Hepatocyte (in vitro differentiated cells): ENCODE measurements at regions not wholly inside any gene's neighbourhood (a gene's known extent, or its start where the extent isn't known, plus 50 kb on each side); places are given as distances from the start of the nearest gene placed in this dataset.
A peak's percentile ranks its signal among the peaks of the same experiment; 100 is the strongest.

Experiments
- DNase-seq: peaks from one replicate; pipeline ENCODE4 v3.0.0-alpha.2; 2016; ENCODE audit warnings: low spot score
- H2AFZ ChIP-seq: fragments of 200-600 bp; sonication (generic); 2 replicates; pipeline ENCODE4 v1.6.0; 2016; ENCODE audit warnings: antibody characterized with exemption, mild to moderate bottlenecking
- H3K27ac ChIP-seq: fragments of 200-600 bp; sonication (generic); 2 replicates; pipeline ENCODE4 v1.5.1; 2016; ENCODE audit warnings: mild to moderate bottlenecking
- H3K27me3 ChIP-seq: fragments of 200-600 bp; sonication (generic); 2 replicates; pipeline ENCODE4 v1.6.1; 2016
- H3K36me3 ChIP-seq: fragments of 200-600 bp; sonication (generic); replicated peaks from 2 replicates; pipeline ENCODE4 v1.5.1; 2016; ENCODE audit warnings: low read depth; ENCODE audit not compliant: insufficient read depth
- H3K4me1 ChIP-seq: fragments of 200-600 bp; sonication (generic); 2 replicates; pipeline ENCODE4 v1.5.1; 2016; ENCODE audit warnings: mild to moderate bottlenecking, moderate library complexity; ENCODE audit not compliant: insufficient read depth
- H3K4me2 ChIP-seq: fragments of 200-600 bp; sonication (generic); 2 replicates; pipeline ENCODE4 v1.6.0; 2016
- H3K4me3 ChIP-seq: fragments of 200-600 bp; sonication (generic); 2 replicates; pipeline ENCODE4 v1.5.1; 2016; ENCODE audit warnings: mild to moderate bottlenecking
- H3K79me2 ChIP-seq: fragments of 200-600 bp; sonication (generic); 2 replicates; pipeline ENCODE4 v1.6.0; 2017; ENCODE audit warnings: mild to moderate bottlenecking
- H3K9me2 ChIP-seq: fragments of 200-600 bp; sonication (generic); replicated peaks from 2 replicates; pipeline ENCODE4 v1.6.0; 2017; ENCODE audit warnings: mild to moderate bottlenecking; ENCODE audit not compliant: insufficient read depth
- H3K9me3 ChIP-seq: fragments of 200-600 bp; sonication (generic); 2 replicates; pipeline ENCODE4 v1.5.1; 2016; ENCODE audit warnings: low read depth, mild to moderate bottlenecking
- H4K20me1 ChIP-seq: fragments of 200-600 bp; sonication (generic); 2 replicates; pipeline ENCODE4 v1.6.0; 2016; ENCODE audit warnings: mild to moderate bottlenecking; ENCODE audit not compliant: insufficient read depth, poor library complexity, severe bottlenecking
- EZH2 ChIP-seq: fragments of 200-600 bp; sonication (generic); IDR thresholded peaks from 2 replicates; pipeline ENCODE4 v1.6.1; 2016; ENCODE audit warnings: antibody characterized with exemption, mild to moderate bottlenecking, borderline replicate concordance
- EZH2phosphoT487 ChIP-seq: fragments of 200-600 bp; sonication (generic); IDR thresholded peaks from one replicate; pipeline ENCODE4 v1.6.1; 2018; ENCODE audit warnings: antibody characterized with exemption, mild to moderate bottlenecking, low read depth, moderate library complexity; ENCODE audit not compliant: unreplicated experiment, severe bottlenecking
- whole genome bisulfite sequencing: methylation state at CpG from one replicate; pipeline ENCODE4 v1.1.6; 2016; ENCODE audit warnings: low lambda C conversion rate; ENCODE audit errors: missing lambda C conversion rate; 5-methylcytosine and 5-hydroxymethylcytosine counted together
- TF ChIP-seq, protein P1 (sequence below): fragments of 200-600 bp; sonication (generic); IDR thresholded peaks from 2 replicates; pipeline ENCODE4 v1.5.1; 2016; ENCODE audit warnings: antibody characterized with exemption, mild to moderate bottlenecking; ENCODE audit not compliant: poor library complexity

DNA sequence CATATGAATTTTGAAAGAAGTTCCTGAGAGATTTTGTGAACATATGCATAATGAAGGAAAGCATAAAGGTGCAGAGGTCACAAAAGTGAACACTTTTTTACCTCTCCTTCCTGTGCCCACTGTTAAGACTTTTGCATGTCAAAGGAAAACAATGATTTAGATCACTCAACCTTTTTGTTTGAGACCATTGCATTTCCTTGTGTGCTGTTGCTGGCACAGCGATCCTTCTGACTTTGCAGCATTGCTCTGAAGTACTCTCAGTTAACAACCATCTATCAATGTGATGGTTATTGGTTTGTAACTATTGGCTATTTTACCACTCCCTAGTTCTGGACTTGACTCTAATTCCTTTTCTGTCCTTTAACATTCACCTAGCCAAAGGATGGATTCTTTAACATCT is 61.7 kb upstream of the TFPI start:
- Histone ChIP-seq H2AFZ (no peak overlapping the region), H3K9me3 (no peaks in the 10 kb centered on the region), H4K20me1 (no peaks in the 10 kb centered on the region), H3K4me3 (no peak overlapping the region), H3K4me2 (no peak overlapping the region), H3K9me2 (no peaks in the 10 kb centered on the region), H3K27me3 (no peaks in the 10 kb centered on the region), H3K79me2 (no peaks in the 10 kb centered on the region), H3K4me1 (no peaks in the 10 kb centered on the region), H3K27ac (no peak overlapping the region), H3K36me3 (no peaks in the 10 kb centered on the region)
- 80% methylated on average over 1 of the region's 1 CpG for WGBS
- no peak for DNase-seq
- TF ChIP-seq, protein P1, sequence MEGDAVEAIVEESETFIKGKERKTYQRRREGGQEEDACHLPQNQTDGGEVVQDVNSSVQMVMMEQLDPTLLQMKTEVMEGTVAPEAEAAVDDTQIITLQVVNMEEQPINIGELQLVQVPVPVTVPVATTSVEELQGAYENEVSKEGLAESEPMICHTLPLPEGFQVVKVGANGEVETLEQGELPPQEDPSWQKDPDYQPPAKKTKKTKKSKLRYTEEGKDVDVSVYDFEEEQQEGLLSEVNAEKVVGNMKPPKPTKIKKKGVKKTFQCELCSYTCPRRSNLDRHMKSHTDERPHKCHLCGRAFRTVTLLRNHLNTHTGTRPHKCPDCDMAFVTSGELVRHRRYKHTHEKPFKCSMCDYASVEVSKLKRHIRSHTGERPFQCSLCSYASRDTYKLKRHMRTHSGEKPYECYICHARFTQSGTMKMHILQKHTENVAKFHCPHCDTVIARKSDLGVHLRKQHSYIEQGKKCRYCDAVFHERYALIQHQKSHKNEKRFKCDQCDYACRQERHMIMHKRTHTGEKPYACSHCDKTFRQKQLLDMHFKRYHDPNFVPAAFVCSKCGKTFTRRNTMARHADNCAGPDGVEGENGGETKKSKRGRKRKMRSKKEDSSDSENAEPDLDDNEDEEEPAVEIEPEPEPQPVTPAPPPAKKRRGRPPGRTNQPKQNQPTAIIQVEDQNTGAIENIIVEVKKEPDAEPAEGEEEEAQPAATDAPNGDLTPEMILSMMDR, result no peak
- TF ChIP-seq EZH2phosphoT487 (no peak), EZH2 (no peak)

DNA sequence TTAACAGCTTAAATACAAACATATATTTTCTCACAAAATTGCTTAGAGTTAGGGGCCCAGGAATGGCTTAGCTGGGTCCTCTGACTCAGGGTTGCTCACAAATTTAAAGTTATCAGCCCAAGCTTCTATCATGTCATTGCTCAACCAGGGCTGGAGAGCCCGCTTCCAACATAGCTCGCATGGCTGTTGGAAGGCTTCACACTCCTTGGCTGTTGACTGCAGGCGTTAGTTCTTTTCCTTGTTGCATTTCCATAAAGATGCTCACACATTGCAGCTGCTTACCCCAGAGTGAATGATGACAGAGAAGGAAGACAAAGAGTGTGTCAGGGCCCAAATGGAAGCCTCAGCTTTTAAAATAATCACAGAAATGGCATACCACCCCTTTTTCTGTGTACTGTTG is 62.9 kb upstream of the TFPI start:
- Histone ChIP-seq H3K9me3 (no peaks in the 10 kb centered on the region), H3K4me3 (no peak overlapping the region), H3K4me1 (no peaks in the 10 kb centered on the region), H3K27ac (no peak overlapping the region), H3K4me2 (no peak overlapping the region), H4K20me1 (no peaks in the 10 kb centered on the region), H3K36me3 (no peaks in the 10 kb centered on the region), H3K27me3 (no peaks in the 10 kb centered on the region), H3K79me2 (no peaks in the 10 kb centered on the region), H3K9me2 (no peaks in the 10 kb centered on the region), H2AFZ (no peak overlapping the region)
- TF ChIP-seq EZH2phosphoT487, result no peak
- TF ChIP-seq EZH2, result no peak
- TF ChIP-seq, protein P1, result no peak
- DNase-seq, result no peak
- WGBS, result 94% methylated on average over 3 of the region's 3 CpGs

DNA sequence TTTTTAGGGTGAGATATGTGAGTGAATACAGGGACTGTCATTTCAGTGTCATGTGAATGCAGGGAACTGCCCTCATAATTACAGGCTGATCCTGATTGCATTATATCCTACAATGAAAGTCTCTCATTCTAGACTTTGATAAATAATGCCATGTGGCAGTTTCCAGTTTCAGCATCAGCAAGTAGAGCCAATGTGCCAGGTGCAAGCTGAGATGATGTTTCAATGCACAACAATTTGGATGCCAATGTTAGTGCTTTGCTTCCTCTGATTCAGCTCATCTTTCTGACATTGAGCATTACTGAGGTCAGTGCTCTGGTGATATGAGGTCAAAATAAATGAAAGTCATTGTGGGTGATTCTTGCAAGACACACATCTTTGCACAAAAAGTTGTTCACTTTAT is 63.7 kb upstream of the TFPI start:
- Histone ChIP-seq H4K20me1 (no peaks in the 10 kb centered on the region), H3K4me2 (peak overlapping the region; percentile 57), H3K36me3 (no peaks in the 10 kb centered on the region), H3K4me1 (no peaks in the 10 kb centered on the region), H3K9me2 (no peaks in the 10 kb centered on the region), H3K79me2 (no peaks in the 10 kb centered on the region), H3K27ac (no peak overlapping the region), H3K27me3 (no peaks in the 10 kb centered on the region), H3K9me3 (no peaks in the 10 kb centered on the region), H2AFZ (no peak overlapping the region), H3K4me3 (no peak overlapping the region)
- no peak for DNase-seq
- TF ChIP-seq EZH2, result no peak
- TF ChIP-seq EZH2phosphoT487, result no peak
- TF ChIP-seq, protein P1, result no peak

DNA sequence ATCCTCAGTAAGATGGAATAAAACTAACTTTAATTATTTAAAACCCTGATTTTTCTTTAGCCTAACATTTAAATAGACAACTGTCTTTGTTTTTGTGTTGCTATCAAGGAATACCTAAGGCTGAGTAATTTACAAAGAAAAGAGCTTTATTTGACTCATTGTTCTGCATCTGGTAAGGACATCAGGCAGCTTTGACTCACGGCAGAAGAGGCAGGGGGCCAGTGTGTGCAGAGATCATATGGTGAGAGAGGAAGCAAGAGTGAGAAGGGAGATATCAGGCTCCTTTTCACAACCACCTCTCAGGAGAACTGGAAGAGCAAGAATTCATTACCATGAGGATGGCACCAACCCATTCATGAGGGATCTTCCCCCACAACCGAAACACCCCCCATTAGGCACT is 64.6 kb upstream of the TFPI start:
- Histone ChIP-seq H3K4me1 (no peaks in the 10 kb centered on the region), H3K4me2 (peak overlapping the region; percentile 57), H3K9me3 (no peaks in the 10 kb centered on the region), H3K9me2 (no peaks in the 10 kb centered on the region), H2AFZ (peak overlapping the region; percentile 42), H3K79me2 (no peaks in the 10 kb centered on the region), H3K27ac (no peak overlapping the region), H4K20me1 (no peaks in the 10 kb centered on the region), H3K4me3 (no peak overlapping the region), H3K27me3 (no peaks in the 10 kb centered on the region), H3K36me3 (no peaks in the 10 kb centered on the region)
- TF ChIP-seq EZH2phosphoT487 (no peak), EZH2 (no peak)
- TF ChIP-seq, protein P1, result no peak
- WGBS, result 53% methylated on average over 2 of the region's 2 CpGs
- no peak for DNase-seq
